ENCODE measurements at regions not wholly inside any gene's neighbourhood (a gene's known extent, or its start where the extent isn't known, plus 50 kb on each side); places are given as distances from the start of the nearest gene placed in this dataset.

GRCh38 chr6:4599924-4600323 is 176.3 kb upstream of the CDYL start:
- no peak for TF ChIP-seq CTCF (IDR thresholded peaks at IDR 0.05)
- no peak for TF ChIP-seq EP300 (IDR thresholded peaks at IDR 0.05)
- TF ChIP-seq POLR2A (IDR thresholded peaks at IDR 0.05): no peak
- TF ChIP-seq POLR2AphosphoS5 (IDR thresholded peaks at IDR 0.05): peak; percentile 63

Measured in gastroesophageal sphincter (tissue), 3 donors.